HCT116 (cell line): ENCODE measurements at regions not wholly inside any gene's neighbourhood (a gene's known extent, or its start where the extent isn't known, plus 50 kb on each side); places are given as distances from the start of the nearest gene placed in this dataset.

ENCODE experiments used
- ATAC-seq: fragments of 200-7000 bp; cut with Tn5 transposase; 2 replicates; pipeline ENCODE4 v1.9.1; 2020; ENCODE audit warnings: mild to moderate bottlenecking, moderate library complexity
- BruUV-seq: library from RNA; stranded (reverse); fragments of 400-500 nt; replicated peaks from 2 replicates; lab custom pipeline; 2021; lab: Mats Ljungman, UMichigan
- CTCF ChIA-PET: fragments of 300-600 bp; sonication (Branson Sonifier 250); formaldehyde crosslinking; loops from one replicate; lab custom pipeline; 2021; ENCODE audit warnings: antibody characterized with exemption; lab: Charles Lee
- POLR2A ChIA-PET: fragments of 300-600, 350-600 bp; sonication (Branson Sonifier 250); formaldehyde crosslinking; loops from one replicate; lab custom pipeline; 2021; ENCODE audit warnings: antibody characterized with exemption; lab: Charles Lee
- RAD21 ChIA-PET, 2 experiments: fragments of 300-600 bp; sonication (Branson Sonifier 250); formaldehyde crosslinking; loops; one replicate each; lab custom pipeline; 2023; ENCODE audit warnings: low total read pairs in 2 of 2; ENCODE audit not compliant: uncharacterized antibody in 2 of 2, unreplicated experiment in 2 of 2, low non-redundant PET in 1 of 2; lab: Charles Lee
- DNase-seq: peaks from one replicate; pipeline ENCODE4 v3.0.0-alpha.2; 2010; ENCODE audit warnings: low read depth, low spot score
- H2AFZ ChIP-seq: fragments of 200-600 bp; shearing (Covaris generic), sonication (generic); 2 replicates; pipeline ENCODE4 v1.6.1; 2017; ENCODE audit warnings: low read depth, mixed run types, mixed read lengths, antibody characterized with exemption, low read length; ENCODE audit not compliant: poor library complexity, severe bottlenecking
- H3K27ac ChIP-seq: 2 replicates; pipeline ENCODE4 v1.5.1; 2012; ENCODE audit warnings: low read depth, low read length
- H3K27me3 ChIP-seq: fragments of 200-600 bp; sonication (generic); 2 replicates; pipeline ENCODE4 v1.6.1; 2016; ENCODE audit warnings: mixed run types, low read length, mixed read lengths; ENCODE audit not compliant: insufficient read depth
- H3K36me3 ChIP-seq, 2 experiments: fragments of 200-500 bp in 1 of 2; fragments of 200-600 bp in 1 of 2; sonication (Bioruptor generic) in 1 of 2; sonication (generic) in 1 of 2; 2 replicates each; pipeline versions ENCODE4 v1.5.1 to v1.6.1; 2014 to 2016; ENCODE audit warnings: low read length in 2 of 2, inconsistent platforms in 1 of 2, mixed read lengths in 1 of 2, mixed run types in 1 of 2; ENCODE audit not compliant: insufficient read depth in 2 of 2, control insufficient read depth in 1 of 2
- H3K4me1 ChIP-seq, 2 experiments: fragments of 200-600 bp in 1 of 2; sonication (generic) in 1 of 2; 2 replicates each; pipeline versions ENCODE4 v1.5.1 to v1.6.1; 2012 to 2017; ENCODE audit warnings: low read length in 2 of 2, inconsistent platforms in 1 of 2, mild to moderate bottlenecking in 1 of 2, mixed read lengths in 1 of 2, mixed run types in 1 of 2, moderate library complexity in 1 of 2; ENCODE audit not compliant: insufficient read depth in 2 of 2, control insufficient read depth in 1 of 2
- H3K4me2 ChIP-seq: fragments of 200-600 bp; sonication (generic); 2 replicates; pipeline ENCODE4 v1.6.1; 2017; ENCODE audit warnings: mixed run types, low read length, mixed read lengths
- H3K4me3 ChIP-seq, 2 experiments: fragments of 200-600 bp in 1 of 2; sonication (generic) in 1 of 2; replicated peaks in 1 of 2; 2 replicates each; pipeline ENCODE4 v1.5.1; 2011 to 2016; ENCODE audit warnings: low read length in 2 of 2, control low read depth in 1 of 2, low read depth in 1 of 2, mild to moderate bottlenecking in 1 of 2, mixed read lengths in 1 of 2, mixed run types in 1 of 2
- H3K79me2 ChIP-seq: fragments of 200-600 bp; sonication (generic); 2 replicates; pipeline ENCODE4 v1.6.1; 2017; ENCODE audit warnings: mild to moderate bottlenecking, mixed run types, low read length, moderate library complexity, mixed read lengths; ENCODE audit not compliant: insufficient read depth
- H3K9ac ChIP-seq: fragments of 200-600 bp; sonication (generic); 2 replicates; pipeline ENCODE4 v1.6.1; 2016; ENCODE audit warnings: low read length, mixed read lengths
- H3K9me2 ChIP-seq: fragments of 200-600 bp; sonication (generic), shearing (Covaris generic); 2 replicates; pipeline ENCODE4 v1.6.1; 2017; ENCODE audit warnings: mixed run types, mild to moderate bottlenecking, moderate library complexity; ENCODE audit not compliant: insufficient read depth
- H3K9me3 ChIP-seq, 2 experiments: fragments of 200-500 bp in 1 of 2; fragments of 200-600 bp in 1 of 2; sonication (Bioruptor generic) in 1 of 2; sonication (generic) in 1 of 2; 2 replicates each; pipeline ENCODE4 v1.6.1; 2014 to 2017; ENCODE audit warnings: low read length in 2 of 2, mixed read lengths in 2 of 2, inconsistent platforms in 1 of 2, low read depth in 1 of 2, mild to moderate bottlenecking in 1 of 2, mixed run types in 1 of 2, moderate library complexity in 1 of 2; ENCODE audit not compliant: control insufficient read depth in 1 of 2, insufficient read depth in 1 of 2
- H4K20me1 ChIP-seq: fragments of 200-600 bp; sonication (generic), shearing (Covaris generic); 2 replicates; pipeline ENCODE4 v1.6.1; 2017; ENCODE audit warnings: mixed run types, mild to moderate bottlenecking, moderate library complexity; ENCODE audit not compliant: insufficient read depth
- CBX3 ChIP-seq: IDR thresholded peaks from 2 replicates; pipeline ENCODE4 v1.6.1; 2012; ENCODE audit warnings: low read depth
- CEBPB ChIP-seq: IDR thresholded peaks from 2 replicates; pipeline ENCODE4 v1.6.1; 2012; ENCODE audit warnings: low read depth
- CTCF ChIP-seq, 3 experiments: fragments of 200-600 bp in 1 of 3; sonication (generic) in 1 of 3; IDR thresholded peaks in 2 of 3; conservative IDR thresholded peaks in 1 of 3; 2 replicates each; pipeline ENCODE4 v1.5.1; 2012 to 2017; ENCODE audit warnings: low read depth in 2 of 3, low read length in 2 of 3, antibody characterized with exemption in 1 of 3, borderline replicate concordance in 1 of 3, control low read depth in 1 of 3, mild to moderate bottlenecking in 1 of 3, mixed read lengths in 1 of 3, mixed run types in 1 of 3, moderate library complexity in 1 of 3; ENCODE audit not compliant: insufficient read depth in 1 of 3
- EGR1 ChIP-seq: IDR thresholded peaks from 2 replicates; pipeline ENCODE4 v1.6.1; 2012; ENCODE audit warnings: low read depth
- JUND ChIP-seq: IDR thresholded peaks from 2 replicates; pipeline ENCODE4 v1.6.1; 2012
- POLR2A ChIP-seq: IDR thresholded peaks from 2 replicates; pipeline ENCODE4 v1.7.0; 2011; ENCODE audit warnings: borderline replicate concordance; ENCODE audit not compliant: insufficient read depth, insufficient read length; ENCODE audit errors: extremely low read depth
- POLR2AphosphoS5 ChIP-seq: IDR thresholded peaks from 2 replicates; pipeline ENCODE4 v1.6.1; 2011; ENCODE audit warnings: mild to moderate bottlenecking, low read depth, low read length, moderate library complexity
- RAD21 ChIP-seq: IDR thresholded peaks from 2 replicates; pipeline ENCODE4 v1.6.1; 2012; ENCODE audit warnings: low read depth, mild to moderate bottlenecking
- SIN3A ChIP-seq: IDR thresholded peaks from 2 replicates; pipeline ENCODE4 v1.6.1; 2012; ENCODE audit warnings: low read depth
- SRF ChIP-seq: IDR thresholded peaks from 2 replicates; pipeline ENCODE4 v1.6.1; 2012; ENCODE audit warnings: low read depth
- TCF7L2 ChIP-seq: IDR thresholded peaks from 2 replicates; pipeline ENCODE4 v1.7.0; 2011; ENCODE audit warnings: borderline replicate concordance, inconsistent platforms; ENCODE audit not compliant: insufficient read depth, insufficient read length; ENCODE audit errors: extremely low read depth
- YY1 ChIP-seq: IDR thresholded peaks from 2 replicates; pipeline ENCODE4 v1.6.1; 2011; ENCODE audit warnings: low read length, low read depth, moderate library complexity, mild to moderate bottlenecking; ENCODE audit not compliant: insufficient replicate concordance; ENCODE audit errors: extremely low read depth
- ZFX ChIP-seq: fragments of 450-650 bp; IDR thresholded peaks from 2 replicates; pipeline ENCODE4 v1.6.1; 2017
- ZNF274 ChIP-seq: fragments of 200-500 bp; sonication (Bioruptor generic); IDR thresholded peaks from 2 replicates; pipeline ENCODE4 v1.6.1; 2014; ENCODE audit warnings: mild to moderate bottlenecking, low read depth, low read length, inconsistent platforms
- intact Hi-C: fragments of 100-400 bp; cut with micrococcal nuclease; formaldehyde crosslinking; loops from 2 replicates; pipeline ENCODE4 v1.10.0; 2022

GRCh38 chr3:23665741-23666140 lies 140.0 kb upstream of the UBE2E1 start:
- intact Hi-C loops: loop anchor here (5.0 kb wide), 1 partner anchor 77 kb away; no protein-coding TSS in a partner anchor
- Histone ChIP-seq H3K27ac (no peak overlapping the region), H3K27me3 (no peaks in the 10 kb centered on the region), H3K9me3 (no peaks in the 10 kb centered on the region), H3K4me1 (peaks cover 35 to 61% of the 10 kb centered on the region in 2 experiments), H3K9me2 (no peaks in the 10 kb centered on the region), H3K4me2 (no peak overlapping the region), H3K36me3 (no peaks in the 10 kb centered on the region), H2AFZ (peak overlapping the region; percentile 13), H3K79me2 (no peaks in the 10 kb centered on the region), H3K4me3 (no peak overlapping the region), H4K20me1 (no peaks in the 10 kb centered on the region), H3K9ac (no peak overlapping the region)
- ChIA-PET RAD21 (no interaction called here), CTCF (no interaction called here), POLR2A (no interaction called here)
- ATAC-seq: no peak
- no peak for DNase-seq
- TF ChIP-seq POLR2A: no peak
- TF ChIP-seq SRF: no peak
- no peak for TF ChIP-seq TCF7L2
- TF ChIP-seq JUND: no peak
- TF ChIP-seq EGR1: no peak
- no peak for TF ChIP-seq CBX3
- TF ChIP-seq YY1: no peak
- no peak for TF ChIP-seq ZFX
- BruUV-seq: no TSS peak

- Histone ChIP-seq H3K79me2 (no peaks in the 10 kb centered on the region), H3K9me2 (no peaks in the 10 kb centered on the region), H3K4me2 (peak overlapping the region; percentile 75; the same call in 1 of the 2 replicates), H2AFZ (no peak overlapping the region), H3K27ac (no peak overlapping the region), H3K4me3 (no peak overlapping the region)
- RAD21 ChIA-PET: no interaction called here
- no peak for DNase-seq
- TF ChIP-seq TCF7L2 (no peak), POLR2AphosphoS5 (no peak), POLR2A (no peak), CEBPB (no peak), SIN3A (no peak), ZNF274 (no peak), EGR1 (no peak), JUND (no peak), RAD21 (no peak), YY1 (no peak), CTCF (IDR thresholded peaks at IDR 0.05 in 2 of 3, conservative IDR thresholded peaks at IDR 0.05 in 1 of 3; ENCODE audit: borderline replicate concordance in 1 of 3, insufficient read depth in 1 of 3, low read depth in 2 of 3, low read length in 2 of 3) (no peak)
- TF ChIP-seq, all 23 proteins: peak for 0
- BruUV-seq: no TSS peak
- Histone ChIP-seq H3K36me3 (no peaks in the 10 kb centered on the region), H3K4me1 (peaks cover 38 to 72% of the 10 kb centered on the region in 2 experiments), H3K9ac (no peak overlapping the region), H4K20me1 (no peaks in the 10 kb centered on the region), H3K27me3 (no peaks in the 10 kb centered on the region), H3K9me3 (no peaks in the 10 kb centered on the region)
- POLR2A ChIA-PET: no interaction called here
- CTCF ChIA-PET: no interaction called here
- ATAC-seq: no peak
- intact Hi-C loops: loop anchor here (5.0 kb wide), 1 partner anchor 75 kb away; no protein-coding TSS in a partner anchor
Measured at GRCh38 chr3:23666818-23667217, 138.9 kb upstream of the UBE2E1 start.
